ENCODE measurements at regions not wholly inside any gene's neighbourhood (a gene's known extent, or its start where the extent isn't known, plus 50 kb on each side); places are given as distances from the start of the nearest gene placed in this dataset.

- no peak for ATAC-seq (ENCODE audit: insufficient read depth, low FRiP score)
- Histone ChIP-seq H3K27ac (ENCODE audit: low read depth in 1 of 2, low read length in 1 of 2) (no peak overlapping the region), H3K4me1 (ENCODE audit: control insufficient read depth in 5 of 5, insufficient read depth in 5 of 5, low read length in 5 of 5) (peaks cover 0 to 33% (median 18%) of the 10 kb centered on the region in 5 donors), H3K9me3 (ENCODE audit: control insufficient read depth in 4 of 4, insufficient read depth in 3 of 4, low read length in 3 of 4) (peaks cover 0 to 4% (median 0%) of the 10 kb centered on the region in 4 donors), H3K36me3 (ENCODE audit: control insufficient read depth in 4 of 4, insufficient read depth in 4 of 4, low read length in 4 of 4) (no peaks in the 10 kb centered on the region), H3K9ac (ENCODE audit: insufficient read depth in 1 of 2, low read length in 2 of 2) (no peak overlapping the region), H3K27me3 (ENCODE audit: control insufficient read depth in 3 of 3, insufficient read depth in 3 of 3, low read length in 2 of 3) (peaks cover 0 to 4% (median 3%) of the 10 kb centered on the region in 3 donors), H3K4me3 (no peak overlapping the region)
- WGBS, 2 donors = 40 to 44% methylated on average over 2 of the region's 2 CpGs
- TF ChIP-seq CTCF (IDR thresholded peaks at IDR 0.05; ENCODE audit: control extremely low read depth, extremely low read depth) = no peak
- DNase-seq = no peak
Observed at GRCh38 chr17:72338304-72338703, 217.5 kb downstream of the SOX9 start.

- WGBS, 2 donors = 27 to 33% methylated on average over 12 of the region's 12 CpGs
- H3K36me3 ChIP-seq (ENCODE audit: control insufficient read depth in 4 of 4, insufficient read depth in 4 of 4, low read length in 4 of 4) = no peaks in the 10 kb centered on the region
- peaks cover 0 to 36% (median 20%) of the 10 kb centered on the region in 5 donors for H3K4me1 ChIP-seq (ENCODE audit: control insufficient read depth in 5 of 5, insufficient read depth in 5 of 5, low read length in 5 of 5)
- DNase-seq (peak; percentile 87 to 90 (median 90)), ATAC-seq (ENCODE audit: insufficient read depth, low FRiP score) (no peak)
- no peak for TF ChIP-seq CTCF (IDR thresholded peaks at IDR 0.05; ENCODE audit: control extremely low read depth, extremely low read depth)
- H3K9ac ChIP-seq (ENCODE audit: insufficient read depth in 1 of 2, low read length in 2 of 2) = no peak overlapping the region
- peak overlapping the region in 1 of 2 donors; percentile 43 for H3K27ac ChIP-seq (ENCODE audit: low read depth in 1 of 2, low read length in 1 of 2)
- H3K4me3 ChIP-seq = no peak overlapping the region
- H3K9me3 ChIP-seq (ENCODE audit: control insufficient read depth in 4 of 4, insufficient read depth in 3 of 4, low read length in 3 of 4) = peaks cover 0 to 4% (median 0%) of the 10 kb centered on the region in 4 donors
- H3K27me3 ChIP-seq (ENCODE audit: control insufficient read depth in 3 of 3, insufficient read depth in 3 of 3, low read length in 2 of 3) = peaks cover 0 to 3% (median 3%) of the 10 kb centered on the region in 3 donors
Observed at GRCh38 chr17:72338847-72339790, 218.3 kb downstream of the SOX9 start.

- H3K4me1 ChIP-seq (ENCODE audit: control insufficient read depth in 5 of 5, insufficient read depth in 5 of 5, low read length in 5 of 5) = peaks cover 0 to 36% (median 20%) of the 10 kb centered on the region in 5 donors
- H3K4me3 ChIP-seq = no peak overlapping the region
- DNase-seq (no peak), ATAC-seq (ENCODE audit: insufficient read depth, low FRiP score) (no peak)
- H3K36me3 ChIP-seq (ENCODE audit: control insufficient read depth in 4 of 4, insufficient read depth in 4 of 4, low read length in 4 of 4) = no peaks in the 10 kb centered on the region
- WGBS, 2 donors = 78 to 85% methylated on average over 6 of the region's 6 CpGs
- H3K9me3 ChIP-seq (ENCODE audit: control insufficient read depth in 4 of 4, insufficient read depth in 3 of 4, low read length in 3 of 4) = peaks cover 0 to 4% (median 0%) of the 10 kb centered on the region in 4 donors
- H3K9ac ChIP-seq (ENCODE audit: insufficient read depth in 1 of 2, low read length in 2 of 2) = no peak overlapping the region
- no peak overlapping the region for H3K27ac ChIP-seq (ENCODE audit: low read depth in 1 of 2, low read length in 1 of 2)
- H3K27me3 ChIP-seq (ENCODE audit: control insufficient read depth in 3 of 3, insufficient read depth in 3 of 3, low read length in 2 of 3) = no peaks in the 10 kb centered on the region
- TF ChIP-seq CTCF (IDR thresholded peaks at IDR 0.05; ENCODE audit: control extremely low read depth, extremely low read depth) = no peak
Observed at GRCh38 chr17:72340836-72341235, 220.0 kb downstream of the SOX9 start.
